B cell (primary cell): ENCODE measurements at regions not wholly inside any gene's neighbourhood (a gene's known extent, or its start where the extent isn't known, plus 50 kb on each side); places are given as distances from the start of the nearest gene placed in this dataset.

Experiments
- EZH2 ChIP-seq: IDR thresholded peaks from 2 replicates; pipeline ENCODE4 v1.6.1; 2012; ENCODE audit warnings: borderline replicate concordance, low read depth, mild to moderate bottlenecking, moderate library complexity, low read length; ENCODE audit not compliant: insufficient read depth, poor library complexity, severe bottlenecking
- TF ChIP-seq, protein P1 (sequence below): fragments of 200-600 bp; IDR thresholded peaks from one replicate; pipeline ENCODE4 v1.8.0; 2022; ENCODE audit warnings: antibody characterized with exemption, mild to moderate bottlenecking

DNA sequence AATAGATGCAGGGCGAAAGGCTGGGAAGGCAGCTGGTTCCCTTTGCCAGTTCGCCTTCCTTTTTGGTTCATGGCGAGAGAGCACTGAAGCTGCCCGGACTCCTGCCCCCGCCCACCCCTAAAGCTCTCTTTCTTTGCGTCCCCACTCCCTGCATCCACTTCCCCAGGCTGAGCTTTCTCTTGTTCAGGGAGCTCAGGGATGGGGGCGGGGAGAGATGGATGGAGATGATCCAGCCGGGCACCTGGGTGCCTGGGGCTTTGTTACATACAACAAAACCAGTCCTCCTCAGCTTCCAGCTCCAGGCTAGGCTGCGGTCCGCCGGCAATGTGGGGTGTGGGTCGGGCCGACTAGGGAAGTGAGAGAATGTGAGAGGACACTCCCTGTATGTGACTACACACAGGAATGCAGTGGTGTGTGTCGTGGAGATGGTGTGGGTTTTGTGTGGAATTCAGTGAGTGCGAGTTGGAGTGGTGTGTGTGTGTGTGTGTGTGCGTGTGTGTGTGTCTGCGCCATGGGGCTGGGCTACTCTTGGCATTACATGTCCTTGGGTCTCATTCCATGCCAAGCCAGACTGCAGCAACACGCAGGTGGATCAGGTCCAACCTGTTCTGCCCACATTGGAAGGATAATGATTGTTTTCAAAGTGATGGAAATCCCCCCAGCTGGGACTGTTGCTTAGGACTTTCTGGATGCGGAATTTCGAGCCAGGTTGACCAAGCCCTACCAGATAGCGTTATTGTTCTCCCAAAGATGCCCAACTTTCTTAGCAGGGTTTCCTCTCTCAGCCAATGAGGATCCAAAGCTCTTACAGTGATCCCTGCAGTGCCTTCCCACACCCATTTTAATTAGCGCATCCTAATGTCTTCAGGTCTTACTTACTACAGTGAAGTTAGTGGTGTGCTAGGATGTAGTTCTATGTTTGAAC, 149.4 kb upstream of the CHRDL1 start:
- TF ChIP-seq, protein P1, sequence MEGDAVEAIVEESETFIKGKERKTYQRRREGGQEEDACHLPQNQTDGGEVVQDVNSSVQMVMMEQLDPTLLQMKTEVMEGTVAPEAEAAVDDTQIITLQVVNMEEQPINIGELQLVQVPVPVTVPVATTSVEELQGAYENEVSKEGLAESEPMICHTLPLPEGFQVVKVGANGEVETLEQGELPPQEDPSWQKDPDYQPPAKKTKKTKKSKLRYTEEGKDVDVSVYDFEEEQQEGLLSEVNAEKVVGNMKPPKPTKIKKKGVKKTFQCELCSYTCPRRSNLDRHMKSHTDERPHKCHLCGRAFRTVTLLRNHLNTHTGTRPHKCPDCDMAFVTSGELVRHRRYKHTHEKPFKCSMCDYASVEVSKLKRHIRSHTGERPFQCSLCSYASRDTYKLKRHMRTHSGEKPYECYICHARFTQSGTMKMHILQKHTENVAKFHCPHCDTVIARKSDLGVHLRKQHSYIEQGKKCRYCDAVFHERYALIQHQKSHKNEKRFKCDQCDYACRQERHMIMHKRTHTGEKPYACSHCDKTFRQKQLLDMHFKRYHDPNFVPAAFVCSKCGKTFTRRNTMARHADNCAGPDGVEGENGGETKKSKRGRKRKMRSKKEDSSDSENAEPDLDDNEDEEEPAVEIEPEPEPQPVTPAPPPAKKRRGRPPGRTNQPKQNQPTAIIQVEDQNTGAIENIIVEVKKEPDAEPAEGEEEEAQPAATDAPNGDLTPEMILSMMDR, result no peak
- TF ChIP-seq EZH2, result no peak
